ENCODE measurements at regions not wholly inside any gene's neighbourhood (a gene's known extent, or its start where the extent isn't known, plus 50 kb on each side); places are given as distances from the start of the nearest gene placed in this dataset.

- TF ChIP-seq ZBTB33 (IDR thresholded peaks at IDR 0.05; ENCODE audit: extremely low read depth, insufficient replicate concordance, low read length), result no peak
- no peak for TF ChIP-seq ZFX (IDR thresholded peaks at IDR 0.05)
- no peak for TF ChIP-seq JUND (IDR thresholded peaks at IDR 0.05)
Observed at GRCh38 chr14:48096897-48097296, 421.5 kb upstream of the MDGA2 start (continued).

DNA sequence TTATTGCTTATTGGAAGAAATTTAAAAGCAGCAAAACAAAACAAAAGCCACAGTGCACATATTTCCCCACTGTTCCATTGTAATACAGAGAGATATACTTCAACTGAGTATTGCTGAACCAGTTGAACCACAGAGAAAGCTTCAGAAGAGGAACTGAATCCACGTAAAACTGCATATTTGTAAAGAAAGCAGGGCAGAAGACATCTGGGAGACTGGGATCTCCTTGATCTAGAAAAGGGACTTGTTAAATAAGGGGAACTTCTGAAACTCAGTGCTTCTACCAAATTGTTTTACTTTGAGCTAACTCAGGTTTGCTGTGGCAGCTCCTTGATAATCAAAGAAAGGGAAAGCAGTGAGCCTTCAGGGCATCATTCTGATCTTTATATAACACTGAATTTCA lies 411.1 kb upstream of the MDGA2 start:
- no peak overlapping the region for H3K27ac ChIP-seq (ENCODE audit: low read depth, low read length)
- no peak overlapping the region for H2AFZ ChIP-seq (ENCODE audit: low read depth, low read length, poor library complexity, severe bottlenecking)
- no peak overlapping the region for H3K4me3 ChIP-seq (replicated peaks in 1 of 2; ENCODE audit: low read depth in 1 of 2, low read length in 2 of 2)
- no peaks in the 10 kb centered on the region for H3K79me2 ChIP-seq (ENCODE audit: insufficient read depth, low read length)
- BruUV-seq (replicated peaks), result no TSS peak
- H3K9ac ChIP-seq (ENCODE audit: low read length), result no peak overlapping the region
- ATAC-seq (no peak), DNase-seq (ENCODE audit: low read depth, low spot score) (no peak)
- H3K4me1 ChIP-seq (ENCODE audit: control insufficient read depth in 1 of 2, insufficient read depth in 2 of 2, low read length in 2 of 2), result no peaks in the 10 kb centered on the region
- no peaks in the 10 kb centered on the region for H4K20me1 ChIP-seq (ENCODE audit: insufficient read depth)
- H3K9me3 ChIP-seq (ENCODE audit: control insufficient read depth in 1 of 2, insufficient read depth in 1 of 2, low read depth in 1 of 2, low read length in 2 of 2), result 0 out of 4 replicates have a peak, but pooled peaks cover 0 to 4% of the 10 kb centered on the region in 2 experiments
- intact Hi-C loops (cut with micrococcal nuclease), result no loop called here
- ChIA-PET RAD21 (ENCODE audit: low non-redundant PET in 1 of 2, low total read pairs in 2 of 2, uncharacterized antibody in 2 of 2, unreplicated experiment in 2 of 2) (no interaction called here), POLR2A (no interaction called here), CTCF (no interaction called here)
- no peaks in the 10 kb centered on the region for H3K9me2 ChIP-seq (ENCODE audit: insufficient read depth)
- no peaks in the 10 kb centered on the region for H3K27me3 ChIP-seq (ENCODE audit: insufficient read depth, low read length)
- TF ChIP-seq ZFX (IDR thresholded peaks at IDR 0.05), result no peak
- TF ChIP-seq SP1 (IDR thresholded peaks at IDR 0.05; ENCODE audit: low read depth), result no peak
- TF ChIP-seq YY1 (IDR thresholded peaks at IDR 0.05; ENCODE audit: extremely low read depth, insufficient replicate concordance, low read depth, low read length), result no peak
- TF ChIP-seq, protein P1, sequence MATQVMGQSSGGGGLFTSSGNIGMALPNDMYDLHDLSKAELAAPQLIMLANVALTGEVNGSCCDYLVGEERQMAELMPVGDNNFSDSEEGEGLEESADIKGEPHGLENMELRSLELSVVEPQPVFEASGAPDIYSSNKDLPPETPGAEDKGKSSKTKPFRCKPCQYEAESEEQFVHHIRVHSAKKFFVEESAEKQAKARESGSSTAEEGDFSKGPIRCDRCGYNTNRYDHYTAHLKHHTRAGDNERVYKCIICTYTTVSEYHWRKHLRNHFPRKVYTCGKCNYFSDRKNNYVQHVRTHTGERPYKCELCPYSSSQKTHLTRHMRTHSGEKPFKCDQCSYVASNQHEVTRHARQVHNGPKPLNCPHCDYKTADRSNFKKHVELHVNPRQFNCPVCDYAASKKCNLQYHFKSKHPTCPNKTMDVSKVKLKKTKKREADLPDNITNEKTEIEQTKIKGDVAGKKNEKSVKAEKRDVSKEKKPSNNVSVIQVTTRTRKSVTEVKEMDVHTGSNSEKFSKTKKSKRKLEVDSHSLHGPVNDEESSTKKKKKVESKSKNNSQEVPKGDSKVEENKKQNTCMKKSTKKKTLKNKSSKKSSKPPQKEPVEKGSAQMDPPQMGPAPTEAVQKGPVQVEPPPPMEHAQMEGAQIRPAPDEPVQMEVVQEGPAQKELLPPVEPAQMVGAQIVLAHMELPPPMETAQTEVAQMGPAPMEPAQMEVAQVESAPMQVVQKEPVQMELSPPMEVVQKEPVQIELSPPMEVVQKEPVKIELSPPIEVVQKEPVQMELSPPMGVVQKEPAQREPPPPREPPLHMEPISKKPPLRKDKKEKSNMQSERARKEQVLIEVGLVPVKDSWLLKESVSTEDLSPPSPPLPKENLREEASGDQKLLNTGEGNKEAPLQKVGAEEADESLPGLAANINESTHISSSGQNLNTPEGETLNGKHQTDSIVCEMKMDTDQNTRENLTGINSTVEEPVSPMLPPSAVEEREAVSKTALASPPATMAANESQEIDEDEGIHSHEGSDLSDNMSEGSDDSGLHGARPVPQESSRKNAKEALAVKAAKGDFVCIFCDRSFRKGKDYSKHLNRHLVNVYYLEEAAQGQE (IDR thresholded peaks at IDR 0.05; ENCODE audit: low read depth), result no peak
- TF ChIP-seq TCF7L2 (IDR thresholded peaks at IDR 0.05; ENCODE audit: borderline replicate concordance, extremely low read depth, insufficient read depth, insufficient read length), result no peak
- TF ChIP-seq, protein P2, sequence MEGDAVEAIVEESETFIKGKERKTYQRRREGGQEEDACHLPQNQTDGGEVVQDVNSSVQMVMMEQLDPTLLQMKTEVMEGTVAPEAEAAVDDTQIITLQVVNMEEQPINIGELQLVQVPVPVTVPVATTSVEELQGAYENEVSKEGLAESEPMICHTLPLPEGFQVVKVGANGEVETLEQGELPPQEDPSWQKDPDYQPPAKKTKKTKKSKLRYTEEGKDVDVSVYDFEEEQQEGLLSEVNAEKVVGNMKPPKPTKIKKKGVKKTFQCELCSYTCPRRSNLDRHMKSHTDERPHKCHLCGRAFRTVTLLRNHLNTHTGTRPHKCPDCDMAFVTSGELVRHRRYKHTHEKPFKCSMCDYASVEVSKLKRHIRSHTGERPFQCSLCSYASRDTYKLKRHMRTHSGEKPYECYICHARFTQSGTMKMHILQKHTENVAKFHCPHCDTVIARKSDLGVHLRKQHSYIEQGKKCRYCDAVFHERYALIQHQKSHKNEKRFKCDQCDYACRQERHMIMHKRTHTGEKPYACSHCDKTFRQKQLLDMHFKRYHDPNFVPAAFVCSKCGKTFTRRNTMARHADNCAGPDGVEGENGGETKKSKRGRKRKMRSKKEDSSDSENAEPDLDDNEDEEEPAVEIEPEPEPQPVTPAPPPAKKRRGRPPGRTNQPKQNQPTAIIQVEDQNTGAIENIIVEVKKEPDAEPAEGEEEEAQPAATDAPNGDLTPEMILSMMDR (IDR thresholded peaks at IDR 0.05 in 2 of 3, conservative IDR thresholded peaks at IDR 0.05 in 1 of 3; ENCODE audit: borderline replicate concordance in 1 of 3, insufficient read depth in 1 of 3, low read depth in 2 of 3, low read length in 2 of 3), result no peak
- no peak for TF ChIP-seq ATF3 (IDR thresholded peaks at IDR 0.05)
- TF ChIP-seq POLR2A (IDR thresholded peaks at IDR 0.05; ENCODE audit: borderline replicate concordance, extremely low read depth, insufficient read depth, insufficient read length), result no peak
- TF ChIP-seq ZNF274 (IDR thresholded peaks at IDR 0.05; ENCODE audit: low read depth, low read length), result no peak
- TF ChIP-seq CBX3 (IDR thresholded peaks at IDR 0.05; ENCODE audit: low read depth), result no peak
- no peak for TF ChIP-seq JUND (IDR thresholded peaks at IDR 0.05)
- TF ChIP-seq SRF (IDR thresholded peaks at IDR 0.05; ENCODE audit: low read depth), result no peak
- no peak for TF ChIP-seq SIN3A (IDR thresholded peaks at IDR 0.05; ENCODE audit: low read depth)
- TF ChIP-seq EGR1 (IDR thresholded peaks at IDR 0.05; ENCODE audit: low read depth), result no peak
- no peak for TF ChIP-seq RAD21 (IDR thresholded peaks at IDR 0.05; ENCODE audit: low read depth)
- TF ChIP-seq POLR2AphosphoS5 (IDR thresholded peaks at IDR 0.05; ENCODE audit: low read depth, low read length), result no peak
- TF ChIP-seq, protein P3, sequence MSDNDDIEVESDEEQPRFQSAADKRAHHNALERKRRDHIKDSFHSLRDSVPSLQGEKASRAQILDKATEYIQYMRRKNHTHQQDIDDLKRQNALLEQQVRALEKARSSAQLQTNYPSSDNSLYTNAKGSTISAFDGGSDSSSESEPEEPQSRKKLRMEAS (IDR thresholded peaks at IDR 0.05), result no peak
- TF ChIP-seq EZH2 (IDR thresholded peaks at IDR 0.05), result no peak
- H3K4me2 ChIP-seq (ENCODE audit: low read length), result no peak overlapping the region
- H3K36me3 ChIP-seq (ENCODE audit: control insufficient read depth in 1 of 2, insufficient read depth in 2 of 2, low read length in 2 of 2), result no peaks in the 10 kb centered on the region
